A673 (cell line): ENCODE measurements at regions not wholly inside any gene's neighbourhood (a gene's known extent, or its start where the extent isn't known, plus 50 kb on each side); places are given as distances from the start of the nearest gene placed in this dataset.

Source experiments
- BruUV-seq: library from RNA; stranded (reverse); fragments of 400-500 nt; replicated peaks from 2 replicates; lab custom pipeline; 2021; lab: Mats Ljungman, UMichigan
- CTCF ChIA-PET: fragments of 300-600 bp; sonication (Branson Sonifier 250); formaldehyde crosslinking; loops from one replicate; lab custom pipeline; 2022; ENCODE audit warnings: antibody characterized with exemption; lab: Charles Lee
- POLR2A ChIA-PET: fragments of 300-600 bp; sonication (Branson Sonifier 250); formaldehyde crosslinking; loops from one replicate; lab custom pipeline; 2022; ENCODE audit warnings: antibody characterized with exemption; ENCODE audit not compliant: low non-redundant PET; lab: Charles Lee
- DNase-seq: peaks from one replicate; pipeline ENCODE4 v3.0.0-alpha.2; 2015; ENCODE audit warnings: low spot score
- H3K27ac ChIP-seq: fragments of 200-600 bp; sonication (generic); 2 replicates; pipeline ENCODE4 v1.5.1; 2016; ENCODE audit warnings: mixed run types, low read depth, mild to moderate bottlenecking, mixed read lengths, antibody characterized with exemption, low read length; ENCODE audit not compliant: poor library complexity, severe bottlenecking
- H3K27me3 ChIP-seq: fragments of 200-600 bp; sonication (generic); replicated peaks from 2 replicates; pipeline ENCODE4 v1.6.1; 2017; ENCODE audit warnings: mixed run types, low read depth, mild to moderate bottlenecking, mixed read lengths, antibody characterized with exemption, low read length; ENCODE audit not compliant: insufficient read depth, poor library complexity
- H3K36me3 ChIP-seq: fragments of 200-600 bp; sonication (generic); 2 replicates; pipeline ENCODE4 v1.6.1; 2016; ENCODE audit warnings: mixed run types, mild to moderate bottlenecking, mixed read lengths, antibody characterized with exemption, low read length; ENCODE audit not compliant: insufficient read depth, poor library complexity, severe bottlenecking
- H3K4me1 ChIP-seq: fragments of 200-600 bp; sonication (generic); 2 replicates; pipeline ENCODE4 v1.6.1; 2017; ENCODE audit warnings: mixed run types, mild to moderate bottlenecking, mixed read lengths, antibody characterized with exemption, low read length; ENCODE audit not compliant: insufficient read depth, poor library complexity, severe bottlenecking
- H3K4me3 ChIP-seq: fragments of 200-600 bp; sonication (generic); 2 replicates; pipeline ENCODE4 v1.5.1; 2016; ENCODE audit warnings: low read depth, mixed run types, mild to moderate bottlenecking, mixed read lengths, low read length; ENCODE audit not compliant: poor library complexity, severe bottlenecking
- H3K9me3 ChIP-seq: fragments of 200-600 bp; sonication (generic); 2 replicates; pipeline ENCODE4 v1.6.1; 2016; ENCODE audit warnings: mixed run types, low read depth, mild to moderate bottlenecking, mixed read lengths, antibody characterized with exemption, low read length; ENCODE audit not compliant: poor library complexity, severe bottlenecking
- EZH2 ChIP-seq: fragments of 200-600 bp; sonication (generic); IDR thresholded peaks from 2 replicates; pipeline ENCODE4 v1.6.1; 2017; ENCODE audit warnings: borderline replicate concordance, low read depth, mild to moderate bottlenecking, mixed read lengths, antibody characterized with exemption, low read length; ENCODE audit not compliant: poor library complexity, severe bottlenecking
- intact Hi-C: fragments of 100-400 bp; cut with micrococcal nuclease; formaldehyde crosslinking; loops from one replicate; pipeline ENCODE4 v1.10.0; 2022; ENCODE audit not compliant: unreplicated experiment
- TF ChIP-seq, protein P1 (sequence below): fragments of 300-800, 200-600 bp; sonication (generic); conservative IDR thresholded peaks from 2 replicates; pipeline ENCODE4 v1.5.1; 2017; ENCODE audit warnings: low read depth, mild to moderate bottlenecking, antibody characterized with exemption, low read length, moderate library complexity, mixed read lengths

DNA sequence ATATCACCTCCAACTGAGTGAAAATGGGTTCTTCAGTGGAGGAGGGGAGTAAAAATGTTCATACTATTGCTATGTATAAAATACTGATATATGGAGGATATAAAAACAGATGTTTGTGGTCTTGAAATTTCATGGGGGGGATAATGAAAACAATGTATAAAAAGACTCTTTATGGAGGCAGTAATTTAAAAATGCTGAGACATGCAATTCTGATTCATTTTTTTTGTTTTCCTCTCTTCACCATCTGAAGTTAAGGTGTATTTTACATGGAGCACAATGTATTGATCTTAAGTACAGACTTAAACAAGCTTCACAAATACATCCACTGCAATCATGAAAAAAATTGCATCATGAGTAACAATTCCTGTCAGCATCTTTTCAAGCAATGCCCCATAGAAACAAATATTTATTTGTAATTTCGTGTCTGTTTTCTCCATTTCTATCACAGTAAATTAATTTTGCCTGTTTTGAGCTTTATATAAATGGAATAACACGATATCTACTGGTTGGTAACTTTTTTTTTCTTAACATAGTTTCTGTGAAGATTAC, 393.2 kb upstream of the ZNF804A start:
- BruUV-seq: no TSS peak
- CTCF ChIA-PET: no interaction called here
- POLR2A ChIA-PET: no interaction called here
- intact Hi-C loops: no loop called here
- Histone ChIP-seq H3K27me3 (no peaks in the 10 kb centered on the region), H3K27ac (no peak overlapping the region), H3K36me3 (no peaks in the 10 kb centered on the region), H3K9me3 (no peaks in the 10 kb centered on the region), H3K4me1 (no peaks in the 10 kb centered on the region), H3K4me3 (no peak overlapping the region)
- DNase-seq: no peak
- TF ChIP-seq EZH2: no peak
- TF ChIP-seq, protein P1, sequence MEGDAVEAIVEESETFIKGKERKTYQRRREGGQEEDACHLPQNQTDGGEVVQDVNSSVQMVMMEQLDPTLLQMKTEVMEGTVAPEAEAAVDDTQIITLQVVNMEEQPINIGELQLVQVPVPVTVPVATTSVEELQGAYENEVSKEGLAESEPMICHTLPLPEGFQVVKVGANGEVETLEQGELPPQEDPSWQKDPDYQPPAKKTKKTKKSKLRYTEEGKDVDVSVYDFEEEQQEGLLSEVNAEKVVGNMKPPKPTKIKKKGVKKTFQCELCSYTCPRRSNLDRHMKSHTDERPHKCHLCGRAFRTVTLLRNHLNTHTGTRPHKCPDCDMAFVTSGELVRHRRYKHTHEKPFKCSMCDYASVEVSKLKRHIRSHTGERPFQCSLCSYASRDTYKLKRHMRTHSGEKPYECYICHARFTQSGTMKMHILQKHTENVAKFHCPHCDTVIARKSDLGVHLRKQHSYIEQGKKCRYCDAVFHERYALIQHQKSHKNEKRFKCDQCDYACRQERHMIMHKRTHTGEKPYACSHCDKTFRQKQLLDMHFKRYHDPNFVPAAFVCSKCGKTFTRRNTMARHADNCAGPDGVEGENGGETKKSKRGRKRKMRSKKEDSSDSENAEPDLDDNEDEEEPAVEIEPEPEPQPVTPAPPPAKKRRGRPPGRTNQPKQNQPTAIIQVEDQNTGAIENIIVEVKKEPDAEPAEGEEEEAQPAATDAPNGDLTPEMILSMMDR: no peak

DNA sequence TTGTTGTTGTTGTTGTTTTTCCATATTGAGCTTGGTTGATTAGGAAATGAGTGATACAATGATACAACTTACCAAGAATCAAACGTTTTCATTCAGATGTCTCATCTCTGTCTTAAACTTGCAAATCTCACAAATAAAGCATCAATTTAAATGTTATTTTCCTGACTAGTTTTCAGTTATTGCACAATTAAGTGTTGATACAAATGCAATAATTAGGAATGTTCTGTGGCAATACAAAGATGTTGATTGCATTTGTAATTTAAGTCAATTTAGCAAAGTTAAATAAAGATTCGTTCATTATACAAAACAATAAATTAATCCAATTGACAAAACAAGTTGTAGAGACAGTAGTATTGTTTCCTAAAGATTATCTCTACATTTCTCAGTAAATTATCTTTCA, 392.3 kb upstream of the ZNF804A start:
- Histone ChIP-seq H3K27ac (no peak overlapping the region), H3K4me1 (no peaks in the 10 kb centered on the region), H3K4me3 (no peak overlapping the region), H3K27me3 (no peaks in the 10 kb centered on the region), H3K36me3 (no peaks in the 10 kb centered on the region), H3K9me3 (no peaks in the 10 kb centered on the region)
- POLR2A ChIA-PET: no interaction called here
- no peak for DNase-seq
- BruUV-seq: no TSS peak
- no peak for TF ChIP-seq EZH2
- TF ChIP-seq, protein P1: no peak
- CTCF ChIA-PET: no interaction called here
- intact Hi-C loops: no loop called here

DNA sequence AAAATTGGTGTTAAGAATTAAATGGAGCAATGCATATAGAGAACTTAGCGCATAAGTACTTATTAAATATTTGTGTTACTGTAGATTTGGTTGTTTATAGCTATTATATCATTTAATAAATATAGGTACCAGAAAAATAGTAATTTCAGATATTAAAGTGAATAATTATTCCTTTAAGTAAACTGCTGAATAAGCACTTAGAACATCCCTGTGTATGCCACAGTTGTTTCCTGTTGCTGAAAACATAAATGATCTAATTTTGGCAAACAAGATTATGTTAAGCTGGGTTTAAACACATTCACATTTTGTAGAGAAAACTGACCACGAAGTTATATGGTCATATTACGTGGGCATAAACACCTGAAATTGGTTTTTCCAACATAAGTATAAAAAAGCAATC, 388.0 kb upstream of the ZNF804A start:
- Histone ChIP-seq H3K36me3 (no peaks in the 10 kb centered on the region), H3K27ac (no peak overlapping the region), H3K4me3 (no peak overlapping the region), H3K27me3 (no peaks in the 10 kb centered on the region), H3K4me1 (no peaks in the 10 kb centered on the region), H3K9me3 (no peaks in the 10 kb centered on the region)
- no peak for DNase-seq
- no TSS peak for BruUV-seq
- TF ChIP-seq, protein P1: no peak
- TF ChIP-seq EZH2: no peak
- intact Hi-C loops: no loop called here
- ChIA-PET POLR2A (no interaction called here), CTCF (no interaction called here)
